GM10266 (cell line): ENCODE measurements at regions not wholly inside any gene's neighbourhood (a gene's known extent, or its start where the extent isn't known, plus 50 kb on each side); places are given as distances from the start of the nearest gene placed in this dataset.

Source experiments
- DNase-seq: peaks from one replicate; pipeline ENCODE4 v3.0.0; 2012; ENCODE audit errors: extremely low spot score
- TF ChIP-seq, protein P1 (sequence below): IDR thresholded peaks from 2 replicates; pipeline ENCODE4 v1.5.1; 2012; ENCODE audit warnings: mild to moderate bottlenecking, low read depth; ENCODE audit not compliant: control insufficient read depth, insufficient read depth; ENCODE audit errors: missing control alignments

DNA sequence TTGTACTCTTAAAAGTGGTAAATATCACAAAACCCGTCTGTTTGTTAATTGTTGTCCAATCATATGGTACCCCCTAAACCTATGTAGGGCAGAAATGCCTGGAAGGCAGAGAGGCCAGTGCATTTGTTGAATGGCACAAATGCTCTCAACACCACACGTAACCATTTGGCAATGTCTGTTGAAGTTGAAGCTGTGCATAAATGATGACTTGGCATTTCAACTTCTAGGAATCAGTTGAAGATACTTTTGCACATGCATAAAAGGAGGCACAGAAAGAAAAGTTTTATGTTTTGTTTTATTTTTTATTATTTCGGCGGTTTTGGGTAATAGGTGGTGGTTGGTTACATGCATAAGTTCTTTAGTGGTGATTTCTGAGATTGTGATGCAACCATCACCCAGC lies 246.6 kb downstream of the TAF11L14 start:
- no peak for DNase-seq
- TF ChIP-seq, protein P1, sequence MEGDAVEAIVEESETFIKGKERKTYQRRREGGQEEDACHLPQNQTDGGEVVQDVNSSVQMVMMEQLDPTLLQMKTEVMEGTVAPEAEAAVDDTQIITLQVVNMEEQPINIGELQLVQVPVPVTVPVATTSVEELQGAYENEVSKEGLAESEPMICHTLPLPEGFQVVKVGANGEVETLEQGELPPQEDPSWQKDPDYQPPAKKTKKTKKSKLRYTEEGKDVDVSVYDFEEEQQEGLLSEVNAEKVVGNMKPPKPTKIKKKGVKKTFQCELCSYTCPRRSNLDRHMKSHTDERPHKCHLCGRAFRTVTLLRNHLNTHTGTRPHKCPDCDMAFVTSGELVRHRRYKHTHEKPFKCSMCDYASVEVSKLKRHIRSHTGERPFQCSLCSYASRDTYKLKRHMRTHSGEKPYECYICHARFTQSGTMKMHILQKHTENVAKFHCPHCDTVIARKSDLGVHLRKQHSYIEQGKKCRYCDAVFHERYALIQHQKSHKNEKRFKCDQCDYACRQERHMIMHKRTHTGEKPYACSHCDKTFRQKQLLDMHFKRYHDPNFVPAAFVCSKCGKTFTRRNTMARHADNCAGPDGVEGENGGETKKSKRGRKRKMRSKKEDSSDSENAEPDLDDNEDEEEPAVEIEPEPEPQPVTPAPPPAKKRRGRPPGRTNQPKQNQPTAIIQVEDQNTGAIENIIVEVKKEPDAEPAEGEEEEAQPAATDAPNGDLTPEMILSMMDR, result no peak

DNA sequence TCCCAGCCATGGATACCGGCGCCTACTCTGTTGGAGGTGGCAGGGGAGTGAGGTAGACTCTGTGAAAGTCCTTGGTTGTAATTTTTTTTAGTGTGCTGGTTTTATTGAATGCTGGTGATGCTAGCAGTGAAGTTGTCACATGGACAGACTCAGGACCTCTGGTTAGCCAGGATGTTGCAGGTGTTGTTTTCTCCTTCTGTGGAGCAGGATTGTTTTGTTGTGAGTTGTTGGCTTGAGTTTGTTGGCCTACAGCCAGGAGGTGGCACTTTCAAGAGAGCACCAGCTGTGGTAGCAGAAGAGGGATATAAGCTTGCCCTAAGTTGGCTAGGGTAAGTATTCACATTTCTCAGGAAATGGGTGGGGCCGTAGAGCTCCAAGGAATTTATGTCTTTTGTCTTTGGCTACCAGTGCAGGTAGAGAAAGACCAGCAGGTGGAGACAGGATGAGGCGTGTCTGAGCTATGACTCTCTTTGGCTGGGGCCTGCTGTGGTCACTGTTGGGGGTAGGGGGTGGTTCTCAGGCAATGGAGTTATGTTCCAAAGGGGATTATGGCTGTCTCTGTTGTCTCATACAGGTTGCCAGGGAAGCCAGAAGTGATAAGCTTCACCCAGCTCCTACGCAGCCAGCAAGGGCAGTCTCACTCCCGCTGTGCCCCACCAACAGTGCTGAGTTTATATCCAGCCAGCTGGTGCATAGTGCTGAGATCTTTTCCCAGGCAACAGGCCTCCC lies 248.7 kb downstream of the TAF11L14 start:
- TF ChIP-seq, protein P1, result no peak
- no peak for DNase-seq

DNA sequence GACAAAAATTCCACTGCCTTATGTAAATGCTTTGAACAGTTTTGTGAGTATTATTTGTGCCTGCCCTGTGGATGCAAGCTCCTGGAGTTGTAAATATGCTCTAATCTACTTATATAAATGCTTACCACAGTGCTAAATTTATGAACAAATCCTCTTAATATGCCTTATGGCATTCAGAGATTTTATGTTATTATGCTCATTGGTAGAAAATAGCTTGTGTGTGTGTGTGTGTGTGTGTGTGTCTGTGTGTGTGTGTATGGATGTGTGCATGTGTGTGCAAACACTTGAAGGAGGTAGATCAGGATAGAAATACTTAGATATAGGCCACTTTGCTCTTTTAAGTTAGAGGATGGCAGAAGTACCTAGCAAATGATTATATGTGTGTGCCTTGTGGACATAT lies 253.9 kb downstream of the TAF11L14 start:
- TF ChIP-seq, protein P1, result no peak
- DNase-seq, result no peak

DNA sequence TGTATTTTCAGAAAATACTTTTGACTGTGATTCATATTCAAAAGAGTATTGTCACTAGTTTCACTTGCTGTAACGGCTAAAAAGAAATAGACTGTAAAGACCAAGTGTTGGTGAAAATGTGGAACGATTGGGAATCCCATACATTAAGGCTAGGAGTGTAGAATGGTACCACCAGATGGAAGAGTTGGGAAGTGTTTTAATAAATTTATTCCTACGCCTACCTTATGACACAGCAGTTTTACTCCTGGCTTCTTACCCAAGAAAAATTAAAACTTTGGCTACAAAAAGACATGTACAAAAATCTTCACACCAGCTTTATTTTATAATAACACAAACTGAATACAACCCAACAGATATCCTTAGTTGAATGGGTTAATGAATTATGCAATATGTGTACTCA lies 256.2 kb downstream of the TAF11L14 start:
- TF ChIP-seq, protein P1, result no peak
- DNase-seq, result no peak

DNA sequence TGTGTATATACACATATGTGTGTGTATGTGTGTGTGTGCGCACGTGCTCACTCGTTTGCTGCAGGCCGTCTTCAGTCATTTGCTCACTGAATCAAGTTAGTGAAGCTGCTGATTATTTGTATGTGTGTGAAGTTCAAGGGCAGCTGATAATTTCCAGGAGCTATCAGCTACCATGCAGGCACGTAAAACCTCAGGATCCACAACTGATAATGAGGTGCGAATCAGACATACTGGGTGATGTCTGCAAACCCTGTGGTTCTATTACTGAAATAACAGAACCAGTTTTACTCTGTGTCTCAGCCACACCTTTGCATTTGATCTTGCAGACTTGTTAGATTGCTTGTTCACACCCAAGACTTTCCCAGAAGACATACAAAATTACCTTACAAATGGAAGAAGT lies 257.6 kb downstream of the TAF11L14 start:
- no peak for DNase-seq
- TF ChIP-seq, protein P1, result no peak

DNA sequence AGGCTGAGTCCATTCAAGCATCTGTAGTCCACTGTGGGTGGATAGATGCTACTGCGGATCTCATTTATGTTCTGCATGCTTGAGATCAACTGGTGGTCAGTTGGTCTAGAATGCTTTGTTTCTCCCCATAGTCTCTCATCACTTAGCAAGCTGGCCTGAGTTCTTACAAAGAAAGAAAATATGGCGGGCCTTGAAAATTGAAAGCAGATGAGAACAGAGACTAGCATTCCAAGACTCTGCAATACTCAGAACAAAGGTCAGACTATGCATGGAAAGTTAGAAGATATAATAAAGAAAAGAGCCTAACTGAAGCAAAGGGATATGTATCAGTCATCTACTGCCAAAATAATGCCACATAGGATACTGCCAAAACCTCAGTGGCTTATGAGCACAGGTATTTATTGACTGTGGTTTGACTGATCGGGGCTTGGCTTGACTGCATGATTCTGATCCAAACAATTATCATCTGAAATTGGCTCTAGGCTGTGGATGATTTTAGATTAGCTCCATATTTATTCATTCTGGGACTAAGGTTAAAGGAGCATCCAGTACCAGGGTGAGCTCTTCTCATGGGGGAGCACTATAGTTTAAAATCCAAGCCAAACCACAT lies 258.9 kb downstream of the TAF11L14 start:
- no peak for DNase-seq
- TF ChIP-seq, protein P1, result no peak
